ENCODE measurements at regions not wholly inside any gene's neighbourhood (a gene's known extent, or its start where the extent isn't known, plus 50 kb on each side); places are given as distances from the start of the nearest gene placed in this dataset.
"Not testable (repeated sequence)": the region's sequence is repeated elsewhere in the genome, so short reads cannot be mapped to it uniquely, and the experiment has no call there.

DNA sequence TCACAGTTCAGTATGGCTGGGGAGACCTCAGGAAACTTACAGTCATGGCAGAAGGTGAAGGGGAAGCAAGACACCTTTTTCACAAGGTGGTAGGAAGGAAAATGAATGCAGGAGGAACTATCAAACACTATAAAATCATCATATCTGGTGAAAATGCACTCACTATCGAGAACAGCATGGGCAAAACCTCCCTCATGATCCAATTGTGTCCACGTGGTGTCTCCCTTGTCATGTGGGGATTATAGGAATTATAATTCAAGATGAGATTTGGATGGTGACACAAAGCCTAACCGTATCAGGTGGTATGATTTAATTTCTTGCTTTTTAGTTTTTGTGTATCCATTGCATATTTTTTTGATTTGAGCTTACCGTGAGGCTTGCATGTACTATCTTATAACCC lies 133.2 kb upstream of the SYNCRIP start:
- DNase-seq (ENCODE audit: low spot score), result no peak
- no peak overlapping the region for H3K4me3 Mint-ChIP-seq
- peaks cover 6% of the 10 kb centered on the region for H3K36me3 Mint-ChIP-seq
- peaks cover 9% of the 10 kb centered on the region for H3K9me3 Mint-ChIP-seq
- no peak overlapping the region for H3K27ac Mint-ChIP-seq
- no peak for ATAC-seq
- H3K27me3 Mint-ChIP-seq, result peaks cover 0 to 17% of the 10 kb centered on the region in 2 donors
- H3K4me1 Mint-ChIP-seq (ENCODE audit: low read depth in 2 of 2), result no peaks in the 10 kb centered on the region

- H3K4me1 Mint-ChIP-seq (ENCODE audit: low read depth in 2 of 2), result no peaks in the 10 kb centered on the region
- peaks cover 3 to 36% of the 10 kb centered on the region in 2 donors for H3K27me3 Mint-ChIP-seq
- no peak overlapping the region for H3K4me3 Mint-ChIP-seq
- no peak overlapping the region for H3K27ac Mint-ChIP-seq
- peaks cover 6% of the 10 kb centered on the region for H3K36me3 Mint-ChIP-seq
- ATAC-seq (peak in 1 of 2 donors; percentile 15), DNase-seq (ENCODE audit: low spot score) (no peak)
- peaks cover 5% of the 10 kb centered on the region for H3K9me3 Mint-ChIP-seq
Observed at GRCh38 chr6:85772641-85773040, 130.0 kb upstream of the SYNCRIP start.

DNA sequence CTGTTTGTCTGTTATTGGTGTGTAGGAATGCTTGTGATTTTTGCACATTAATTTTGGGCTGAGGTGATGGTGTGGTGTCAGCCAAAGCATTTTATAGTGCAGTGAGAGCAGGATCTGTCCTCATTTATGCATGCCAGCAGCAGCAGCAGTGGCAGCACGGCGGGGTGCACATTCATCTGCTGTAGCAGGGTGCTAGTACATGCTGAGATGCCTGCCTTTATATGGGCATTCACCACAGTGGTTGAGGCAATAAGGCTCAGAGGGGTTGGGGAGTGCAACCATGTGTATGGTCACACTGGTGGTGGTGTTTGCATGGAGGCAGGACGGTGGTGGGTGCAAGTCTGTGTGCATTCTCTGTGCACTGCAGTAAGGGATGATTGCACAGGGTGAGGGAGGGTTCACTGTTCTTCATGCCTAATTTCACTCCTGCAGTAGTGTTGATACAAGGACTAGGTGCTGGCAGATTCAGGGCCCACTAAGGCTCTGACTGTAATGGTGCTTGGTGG lies 129.3 kb upstream of the SYNCRIP start:
- no peak overlapping the region for H3K4me3 Mint-ChIP-seq
- H3K27me3 Mint-ChIP-seq, result peaks cover 3 to 35% of the 10 kb centered on the region in 2 donors
- no peaks in the 10 kb centered on the region for H3K4me1 Mint-ChIP-seq (ENCODE audit: low read depth in 2 of 2)
- no peak overlapping the region for H3K27ac Mint-ChIP-seq
- DNase-seq (ENCODE audit: low spot score), result no peak
- ATAC-seq, result no peak
- H3K36me3 Mint-ChIP-seq, result peaks cover 2% of the 10 kb centered on the region
- H3K9me3 Mint-ChIP-seq, result peaks cover under 1% of the 10 kb centered on the region

GRCh38 chr6:85771455-85771854 lies 128.8 kb upstream of the SYNCRIP start:
- ATAC-seq (no peak), DNase-seq (ENCODE audit: low spot score) (no peak)
- no peak overlapping the region for H3K4me3 Mint-ChIP-seq
- H3K27me3 Mint-ChIP-seq, result peaks cover 4 to 33% of the 10 kb centered on the region in 2 donors
- no peaks in the 10 kb centered on the region for H3K36me3 Mint-ChIP-seq
- H3K4me1 Mint-ChIP-seq (ENCODE audit: low read depth in 2 of 2), result no peaks in the 10 kb centered on the region
- no peak overlapping the region for H3K27ac Mint-ChIP-seq
- no peaks in the 10 kb centered on the region for H3K9me3 Mint-ChIP-seq

DNA sequence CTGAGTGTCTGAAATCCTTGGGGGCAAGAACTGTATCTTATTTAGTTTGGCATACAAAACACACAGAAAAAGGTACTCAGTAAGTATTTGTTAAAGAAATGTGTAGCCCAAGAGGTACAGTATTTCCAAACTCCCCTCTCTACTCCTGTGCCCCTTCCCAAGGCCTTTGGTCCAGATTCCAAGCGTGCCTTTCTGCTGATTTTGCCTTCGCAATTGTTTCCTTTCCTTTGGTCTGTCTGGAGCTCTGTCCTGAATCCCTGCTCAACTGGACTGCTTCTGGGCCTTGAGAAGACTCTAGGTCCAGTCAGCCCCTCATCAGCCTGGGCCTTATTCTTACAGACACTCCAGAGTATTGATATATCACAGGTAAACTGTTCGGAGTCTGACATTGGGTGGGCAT lies 122.2 kb upstream of the SYNCRIP start:
- no peak overlapping the region for H3K4me3 Mint-ChIP-seq
- no peaks in the 10 kb centered on the region for H3K4me1 Mint-ChIP-seq (ENCODE audit: low read depth in 2 of 2)
- no peaks in the 10 kb centered on the region for H3K36me3 Mint-ChIP-seq
- DNase-seq (ENCODE audit: low spot score) (no peak), ATAC-seq (no peak)
- H3K27ac Mint-ChIP-seq, result no peak overlapping the region
- H3K9me3 Mint-ChIP-seq, result peaks cover 4% of the 10 kb centered on the region
- H3K27me3 Mint-ChIP-seq, result peaks cover 10 to 65% of the 10 kb centered on the region in 2 donors

GRCh38 chr6:85756982-85757381 lies 114.3 kb upstream of the SYNCRIP start:
- ATAC-seq, result no peak
- no peaks in the 10 kb centered on the region for H3K4me1 Mint-ChIP-seq (ENCODE audit: low read depth in 2 of 2)
- H3K4me3 Mint-ChIP-seq, result no peak overlapping the region
- no peak for DNase-seq (ENCODE audit: low spot score)
- peaks cover 4% of the 10 kb centered on the region for H3K9me3 Mint-ChIP-seq
- no peaks in the 10 kb centered on the region for H3K36me3 Mint-ChIP-seq
- H3K27ac Mint-ChIP-seq, result no peak overlapping the region
- peaks cover 9 to 43% of the 10 kb centered on the region in 2 donors for H3K27me3 Mint-ChIP-seq

GRCh38 chr6:85754894-85755293 lies 112.2 kb upstream of the SYNCRIP start:
- DNase-seq (ENCODE audit: low spot score), result no peak
- Mint-ChIP-seq H3K27me3 (peaks cover 11 to 32% of the 10 kb centered on the region in 2 donors), H3K36me3 (no peaks in the 10 kb centered on the region), H3K27ac (no peak overlapping the region), H3K4me3 (no peak overlapping the region), H3K4me1 (ENCODE audit: low read depth in 2 of 2) (no peaks in the 10 kb centered on the region), H3K9me3 (no peaks in the 10 kb centered on the region)
- ATAC-seq, result no peak

DNA sequence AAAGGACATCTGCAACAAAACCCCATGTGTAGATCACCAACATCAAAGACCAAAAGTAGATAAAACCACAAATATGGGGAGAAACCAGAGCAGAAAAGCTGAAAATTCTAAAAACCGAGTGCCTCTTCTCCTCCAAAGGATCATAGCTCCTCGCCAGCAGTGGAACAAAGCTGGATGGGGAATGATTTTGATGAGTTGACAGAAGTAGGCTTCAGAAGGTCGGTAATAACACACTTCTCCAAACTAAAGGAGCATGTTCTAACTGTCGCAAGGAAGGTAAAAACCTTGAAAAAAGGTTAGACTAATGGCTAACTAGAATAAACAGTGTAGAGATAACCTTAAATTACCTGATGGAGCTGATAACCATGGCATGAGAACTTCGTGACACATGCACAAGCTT lies 109.9 kb upstream of the SYNCRIP start:
- H3K9me3 Mint-ChIP-seq, result no peaks in the 10 kb centered on the region
- H3K36me3 Mint-ChIP-seq, result no peaks in the 10 kb centered on the region
- ATAC-seq (no peak), DNase-seq (ENCODE audit: low spot score) (no peak)
- H3K27ac Mint-ChIP-seq, result no peak overlapping the region
- no peaks in the 10 kb centered on the region for H3K4me1 Mint-ChIP-seq (ENCODE audit: low read depth in 2 of 2)
- H3K27me3 Mint-ChIP-seq, result peaks cover 11 to 32% of the 10 kb centered on the region in 2 donors
- H3K4me3 Mint-ChIP-seq, result no peak overlapping the region

DNA sequence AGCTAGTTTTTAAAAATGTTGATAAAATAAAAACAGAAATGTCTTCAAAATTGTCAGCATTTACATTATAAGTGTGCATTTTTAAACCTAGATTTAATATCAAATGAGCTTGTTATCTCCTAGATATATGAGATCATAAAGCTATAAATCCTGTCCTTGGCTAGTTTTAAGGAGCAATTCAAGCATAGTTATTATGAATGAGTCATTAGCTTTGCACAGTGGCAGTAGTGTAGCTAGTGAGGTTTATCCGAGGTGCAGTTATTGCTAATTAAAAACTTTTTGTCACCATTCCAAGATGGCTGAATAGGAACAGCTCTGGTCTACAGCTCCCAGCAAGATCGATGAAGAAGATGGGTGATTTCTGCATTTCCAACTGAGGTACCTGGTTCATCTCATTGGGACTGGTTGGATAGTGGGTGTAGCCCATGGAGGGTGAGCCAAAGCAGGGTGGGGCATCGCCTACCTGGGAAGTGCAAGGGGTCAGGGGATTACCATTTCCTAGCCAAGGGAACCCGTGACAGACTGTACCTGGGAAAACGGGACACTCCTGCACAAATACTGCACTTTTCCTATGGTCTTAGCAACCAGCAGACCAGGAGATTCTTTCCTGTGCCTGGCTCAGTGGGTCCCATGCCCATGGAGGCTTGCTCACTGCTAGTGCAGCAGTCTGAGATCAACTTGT lies 108.8 kb upstream of the SYNCRIP start:
- Mint-ChIP-seq H3K27me3 (peaks cover 11 to 32% of the 10 kb centered on the region in 2 donors), H3K9me3 (no peaks in the 10 kb centered on the region), H3K4me1 (ENCODE audit: low read depth in 2 of 2) (no peaks in the 10 kb centered on the region), H3K4me3 (no peak overlapping the region), H3K27ac (no peak overlapping the region), H3K36me3 (no peaks in the 10 kb centered on the region)
- DNase-seq (ENCODE audit: low spot score), result no peak
- ATAC-seq, result no peak

DNA sequence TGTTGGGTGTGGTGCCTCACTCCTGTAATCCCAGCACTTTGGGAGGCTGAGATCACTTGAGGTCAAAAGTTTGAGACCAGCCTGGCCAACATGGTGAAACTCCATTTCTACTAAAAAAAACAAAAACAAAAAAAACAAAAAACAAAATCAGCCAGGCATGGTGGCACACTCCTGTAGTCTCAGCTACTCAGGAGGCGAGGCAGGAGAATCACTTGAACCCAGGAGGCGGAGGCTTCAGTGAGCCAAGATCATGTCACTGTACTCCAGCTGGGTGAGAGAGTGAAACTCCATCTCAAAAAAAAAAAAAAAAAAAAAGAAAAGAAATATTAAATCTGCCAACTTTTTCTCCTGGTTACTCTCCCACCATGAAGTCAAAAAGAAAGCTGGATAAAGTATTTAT lies 107.5 kb upstream of the SYNCRIP start:
- H3K36me3 Mint-ChIP-seq; ATAC-seq; H3K9me3 Mint-ChIP-seq; H3K4me1 Mint-ChIP-seq (ENCODE audit: low read depth in 2 of 2); H3K27ac Mint-ChIP-seq; DNase-seq (ENCODE audit: low spot score); H3K4me3 Mint-ChIP-seq: not testable (repeated sequence)
- H3K27me3 Mint-ChIP-seq, result peaks cover 11 to 32% of the 10 kb centered on the region in 2 donors

DNA sequence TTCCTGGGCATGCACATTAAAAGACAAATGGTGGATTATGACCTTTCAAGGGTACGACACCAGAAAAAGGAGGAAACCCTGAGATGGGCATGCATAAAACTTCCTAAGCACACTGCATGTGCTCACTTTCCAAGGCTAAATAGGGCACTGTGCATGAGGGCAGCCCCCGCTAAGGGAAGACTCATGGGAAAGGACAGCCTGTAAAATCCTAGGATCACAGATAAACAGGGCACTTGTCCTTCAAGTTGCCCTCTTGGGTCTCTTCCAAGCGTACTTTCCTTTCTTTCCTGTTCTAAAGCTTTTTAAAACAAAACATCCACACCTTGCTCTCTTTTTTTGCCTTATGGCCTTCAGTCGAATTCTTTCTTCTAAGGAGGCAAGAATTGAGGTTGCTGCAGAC lies 106.5 kb upstream of the SYNCRIP start:
- Mint-ChIP-seq H3K27me3 (peaks cover 11 to 27% of the 10 kb centered on the region in 2 donors), H3K36me3 (no peaks in the 10 kb centered on the region), H3K27ac (no peak overlapping the region)

DNA sequence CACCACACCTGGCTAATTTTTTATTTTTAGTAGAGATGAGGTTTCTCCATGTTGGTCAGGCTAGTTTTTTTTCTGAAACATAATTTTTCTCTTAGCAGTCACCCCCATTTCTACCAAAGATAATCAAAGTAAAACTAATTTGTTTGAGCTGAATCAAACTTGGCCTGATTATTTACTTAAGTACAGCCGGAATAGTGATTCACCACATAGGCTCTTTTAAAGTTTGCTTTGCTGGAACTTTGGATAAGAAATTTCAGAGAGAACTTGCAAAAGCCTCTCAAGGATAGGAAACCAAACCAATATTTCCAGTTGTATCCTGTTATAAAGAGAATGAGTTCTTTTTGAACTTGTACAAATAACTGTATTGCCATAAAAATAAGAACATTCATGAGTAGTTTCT lies 105.0 kb upstream of the SYNCRIP start:
- no peak overlapping the region for H3K27ac Mint-ChIP-seq
- no peaks in the 10 kb centered on the region for H3K36me3 Mint-ChIP-seq
- no peaks in the 10 kb centered on the region for H3K9me3 Mint-ChIP-seq
- DNase-seq (ENCODE audit: low spot score), result no peak
- H3K4me1 Mint-ChIP-seq (ENCODE audit: low read depth in 2 of 2), result no peaks in the 10 kb centered on the region
- no peak overlapping the region for H3K4me3 Mint-ChIP-seq
- H3K27me3 Mint-ChIP-seq, result peaks cover 7 to 13% of the 10 kb centered on the region in 2 donors
- no peak for ATAC-seq

More for the DNA sequence above, 106.5 kb upstream of the SYNCRIP start:
- ATAC-seq (no peak), DNase-seq (ENCODE audit: low spot score) (no peak)
- Mint-ChIP-seq H3K4me1 (ENCODE audit: low read depth in 2 of 2) (no peaks in the 10 kb centered on the region), H3K9me3 (no peaks in the 10 kb centered on the region), H3K4me3 (no peak overlapping the region)

- Mint-ChIP-seq H3K4me1 (ENCODE audit: low read depth in 2 of 2) (no peaks in the 10 kb centered on the region), H3K36me3 (no peaks in the 10 kb centered on the region), H3K9me3 (no peaks in the 10 kb centered on the region), H3K27me3 (peaks cover 6 to 9% of the 10 kb centered on the region in 2 donors), H3K27ac (no peak overlapping the region), H3K4me3 (no peak overlapping the region)
- DNase-seq (ENCODE audit: low spot score) (no peak), ATAC-seq (no peak)
Observed at GRCh38 chr6:85747093-85747492, 104.4 kb upstream of the SYNCRIP start.

DNA sequence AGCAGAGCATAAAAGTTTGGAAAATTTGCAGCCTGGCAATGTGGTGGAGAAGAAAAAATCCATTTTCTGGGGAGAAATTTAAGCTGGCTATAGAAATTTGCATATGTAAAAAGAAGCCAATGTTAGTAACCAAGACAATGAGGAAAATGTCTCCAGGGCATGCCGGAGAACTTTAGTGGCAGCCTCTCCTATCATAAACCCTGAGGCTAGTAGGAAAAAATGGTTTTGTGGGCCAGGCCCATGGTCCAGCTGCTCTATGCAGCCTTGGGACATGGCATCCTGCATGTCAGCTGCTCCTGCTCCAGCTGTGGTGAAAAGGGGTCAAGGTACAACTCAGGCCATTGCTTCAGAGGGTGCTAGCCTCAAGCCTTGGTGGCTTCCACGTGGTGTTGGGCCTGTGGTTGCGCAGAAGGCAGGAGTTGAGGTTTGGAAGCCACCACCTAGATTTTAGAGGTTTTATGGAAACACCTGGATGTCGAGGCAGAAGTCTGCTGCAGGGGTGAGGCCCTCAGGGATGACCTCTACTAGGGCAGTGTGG lies 101.8 kb upstream of the SYNCRIP start:
- no peaks in the 10 kb centered on the region for H3K4me1 Mint-ChIP-seq (ENCODE audit: low read depth in 2 of 2)
- H3K4me3 Mint-ChIP-seq, result no peak overlapping the region
- no peak for DNase-seq (ENCODE audit: low spot score)
- no peak overlapping the region for H3K27ac Mint-ChIP-seq
- no peak for ATAC-seq
- H3K27me3 Mint-ChIP-seq, result peaks cover 2 to 7% of the 10 kb centered on the region in 2 donors
- no peaks in the 10 kb centered on the region for H3K9me3 Mint-ChIP-seq
- H3K36me3 Mint-ChIP-seq, result no peaks in the 10 kb centered on the region

Measured in natural killer cell treated with Interleukin-12 subunit alpha and Interleukin-12 subunit beta and Interleukin-15 and Interleukin-18, amount 100 ng/mL, for 72 hours (primary cell).